ENCODE measurements at regions not wholly inside any gene's neighbourhood (a gene's known extent, or its start where the extent isn't known, plus 50 kb on each side); places are given as distances from the start of the nearest gene placed in this dataset.
A peak's percentile ranks its signal among the peaks of the same experiment; 100 is the strongest.

DNA sequence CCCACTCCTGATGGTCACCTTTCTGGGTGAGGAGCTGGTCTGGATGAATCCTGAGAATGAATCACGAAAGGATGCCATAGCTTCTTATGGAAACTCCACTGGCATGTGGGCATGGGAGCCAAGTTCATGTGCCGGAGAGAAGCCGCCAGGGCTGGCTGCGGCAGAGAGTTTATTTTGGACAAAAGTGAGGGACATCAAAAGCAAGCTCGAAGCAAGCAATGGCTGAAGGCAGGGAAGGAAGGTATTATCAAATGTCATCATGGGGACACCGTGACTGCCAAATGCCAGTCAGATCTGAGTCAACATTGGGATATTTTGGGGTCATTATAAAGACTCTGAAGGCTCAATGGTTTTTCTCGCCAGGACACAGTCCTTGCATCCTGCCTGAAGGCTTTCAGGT, 249.1 kb downstream of the QKI start:
- no peak for DNase-seq

GRCh38 chr6:163662604-163663225, 248.2 kb downstream of the QKI start:
- DNase-seq: no peak

- peak in 1 of 2 donors; percentile 14 for DNase-seq
Measured at GRCh38 chr6:163661272-163661671, 246.8 kb downstream of the QKI start.

- no peak for DNase-seq
Measured at GRCh38 chr6:163659803-163660202, 245.3 kb downstream of the QKI start.

GRCh38 chr6:163655217-163656121, 241.0 kb downstream of the QKI start:
- DNase-seq: no peak

GRCh38 chr6:163651915-163652668, 237.6 kb downstream of the QKI start:
- DNase-seq: no peak

GRCh38 chr6:163651426-163651825, 236.9 kb downstream of the QKI start:
- no peak for DNase-seq

DNA sequence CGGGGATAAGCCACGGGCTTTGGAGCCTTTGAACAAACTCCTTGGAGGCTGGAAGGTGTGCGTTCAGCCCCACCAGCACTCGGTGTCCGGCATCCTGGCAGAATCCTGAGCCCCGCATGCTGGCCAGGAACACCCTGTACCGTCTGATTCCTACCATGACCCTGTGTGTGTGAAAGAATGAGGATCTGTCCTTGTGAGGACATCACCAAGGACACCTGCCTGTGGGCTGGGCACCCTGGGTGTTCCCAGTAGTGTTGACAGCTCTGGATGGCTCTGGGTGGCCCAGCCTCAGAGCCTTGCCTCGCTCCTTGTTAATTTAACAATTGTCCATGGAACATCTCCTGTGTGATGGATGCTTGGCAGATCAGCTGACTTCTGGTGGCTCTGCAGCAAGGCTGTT, 234.3 kb downstream of the QKI start:
- DNase-seq: no peak

DNA sequence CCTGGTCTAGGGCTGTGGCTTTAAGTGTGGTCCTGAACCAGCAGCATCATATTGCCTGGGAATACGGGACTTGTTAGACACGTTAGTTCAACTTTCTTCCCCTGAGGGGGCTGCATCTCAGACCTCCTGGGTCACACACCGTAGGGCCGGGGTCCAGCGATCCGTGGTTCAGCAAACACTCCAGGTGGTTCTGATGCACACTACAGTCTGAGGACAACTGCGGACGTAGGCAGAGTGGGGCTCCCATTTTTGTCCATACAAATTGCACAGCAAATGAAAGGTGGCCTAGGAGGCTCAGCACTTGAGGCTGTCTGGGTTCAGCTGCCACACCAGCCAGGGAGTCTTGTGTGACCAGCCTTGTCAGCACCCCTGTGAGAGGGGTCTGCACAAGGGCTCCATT, 233.1 kb downstream of the QKI start:
- DNase-seq: no peak

DNA sequence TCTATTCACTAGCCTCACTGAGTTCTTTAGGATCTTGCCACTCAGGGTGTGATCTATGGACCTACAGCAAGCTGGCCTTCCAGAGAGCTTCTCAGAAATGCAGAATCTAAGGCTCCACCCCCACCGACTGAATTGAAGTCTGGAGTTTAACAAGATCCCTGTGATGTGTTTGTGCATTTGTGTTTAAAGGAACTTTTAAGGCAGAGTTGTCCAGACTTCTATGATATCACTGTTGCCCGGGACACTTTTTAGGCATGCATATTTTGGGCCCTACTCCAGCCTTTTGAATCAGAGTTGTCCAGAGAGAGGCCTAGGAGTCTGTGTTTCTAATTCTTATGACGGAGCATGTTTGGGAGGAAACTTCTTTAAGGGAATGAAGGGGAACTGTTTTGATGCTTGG, 232.3 kb downstream of the QKI start:
- no peak for DNase-seq

GRCh38 chr6:163646133-163646532, 231.6 kb downstream of the QKI start:
- no peak for DNase-seq

GRCh38 chr6:163645560-163645959, 231.0 kb downstream of the QKI start:
- DNase-seq: no peak

- DNase-seq: no peak
Measured at GRCh38 chr6:163643866-163644265, 229.3 kb downstream of the QKI start.

- DNase-seq: no peak
Measured at GRCh38 chr6:163641706-163642105, 227.2 kb downstream of the QKI start.

DNA sequence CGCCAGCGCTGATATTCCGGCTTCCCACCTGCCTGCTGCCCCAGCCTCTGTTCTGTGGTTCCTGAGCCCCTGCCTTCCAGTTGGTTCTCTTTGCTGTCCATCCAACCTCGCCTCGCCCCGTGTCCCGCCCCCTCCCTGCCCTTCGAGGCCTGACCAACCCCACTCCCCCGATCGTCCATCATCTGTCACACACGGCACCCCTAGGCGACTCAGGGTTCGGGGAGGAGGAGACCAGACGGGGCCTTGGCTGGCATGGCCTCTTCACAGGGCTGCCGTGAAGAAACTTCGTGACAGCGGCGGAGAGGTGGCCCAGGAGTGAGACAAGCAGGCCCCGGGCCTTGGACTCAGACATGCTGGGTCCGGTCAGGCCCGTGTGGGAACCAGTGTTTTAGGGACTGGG, 226.1 kb downstream of the QKI start:
- no peak for DNase-seq

DNA sequence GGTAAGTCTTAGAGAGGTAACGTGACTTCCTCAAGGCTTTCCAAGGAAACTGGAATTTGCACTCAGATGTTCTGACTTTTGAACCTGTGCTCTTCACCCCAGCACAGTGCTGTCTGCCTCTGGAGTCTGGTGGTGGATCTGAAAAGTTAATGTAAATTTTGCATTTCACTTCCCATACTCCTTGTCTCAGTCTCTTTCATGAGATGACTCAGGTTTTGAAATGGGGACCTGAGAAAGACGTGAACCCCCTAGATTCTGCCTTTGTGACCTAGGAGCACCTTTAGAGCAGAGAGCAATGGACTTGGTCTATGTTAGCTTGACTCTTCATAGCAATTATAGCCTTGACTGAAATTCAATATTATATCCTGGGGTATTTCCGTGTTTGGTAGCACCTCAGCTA, 223.0 kb downstream of the QKI start:
- no peak for DNase-seq

GRCh38 chr6:163635731-163636364, 221.3 kb downstream of the QKI start:
- DNase-seq: no peak

- no peak for DNase-seq
Measured at GRCh38 chr6:163635315-163635714, 220.8 kb downstream of the QKI start.

GRCh38 chr6:163634211-163635171, 220.0 kb downstream of the QKI start:
- no peak for DNase-seq

DNA sequence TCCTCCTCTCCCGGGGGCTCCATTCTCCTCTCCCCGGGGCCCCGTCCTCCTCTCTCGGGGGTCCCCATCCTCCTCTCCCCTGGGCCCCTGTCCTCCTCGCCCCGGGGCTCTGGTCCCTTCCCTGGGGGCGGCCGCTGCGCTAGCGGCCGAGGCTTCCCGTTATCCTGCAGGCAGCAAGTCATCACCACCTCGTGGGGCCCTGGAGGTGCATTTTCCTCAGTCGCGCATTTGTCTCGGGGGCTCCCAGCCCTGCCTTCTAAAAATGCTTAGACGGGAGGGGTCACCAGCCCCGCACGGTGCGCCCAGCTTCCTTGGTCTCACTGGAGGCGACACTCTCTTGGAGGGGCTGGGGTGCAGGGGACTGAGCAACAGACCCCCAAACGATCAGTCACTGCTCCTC, 216.5 kb downstream of the QKI start:
- no peak for DNase-seq

GRCh38 chr6:163630572-163630971, 216.1 kb downstream of the QKI start:
- no peak for DNase-seq

DNA sequence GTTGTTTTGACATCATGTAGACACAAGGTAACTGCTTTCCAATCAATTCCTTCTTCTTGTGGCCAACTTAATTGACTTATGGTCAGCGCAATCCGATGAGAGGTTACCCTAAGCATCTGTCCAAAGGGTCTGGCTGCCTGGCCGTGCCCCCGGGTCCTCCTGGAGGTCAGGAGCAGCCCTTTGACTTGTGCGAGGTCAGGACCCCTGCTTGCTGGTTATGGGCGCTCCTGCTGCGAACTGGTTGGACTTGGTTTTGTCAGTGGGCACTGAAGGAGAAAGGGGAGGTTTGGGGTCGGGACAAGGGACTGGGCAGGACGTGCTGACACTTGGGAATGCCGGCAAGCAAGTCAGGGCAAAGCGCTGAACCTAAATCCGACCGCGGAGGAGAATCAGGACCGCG, 215.6 kb downstream of the QKI start:
- no peak for DNase-seq
